OCI-LY7 (cell line): ENCODE measurements at regions not wholly inside any gene's neighbourhood (a gene's known extent, or its start where the extent isn't known, plus 50 kb on each side); places are given as distances from the start of the nearest gene placed in this dataset.

Experiments
- BruUV-seq: library from RNA; stranded (reverse); fragments of 400-500 nt; replicated peaks from 2 replicates; lab custom pipeline; 2021; lab: Mats Ljungman, UMichigan
- CTCF ChIA-PET: fragments of 300-600 bp; sonication (Branson Sonifier 250); formaldehyde crosslinking; loops from one replicate; lab custom pipeline; 2022; ENCODE audit warnings: antibody characterized with exemption; ENCODE audit not compliant: unreplicated experiment; lab: Charles Lee
- POLR2A ChIA-PET: fragments of 300-600 bp; sonication (Branson Sonifier 250); formaldehyde crosslinking; loops from one replicate; lab custom pipeline; 2022; ENCODE audit warnings: antibody characterized with exemption; lab: Charles Lee
- DNase-seq: peaks from one replicate; pipeline ENCODE4 v3.0.0-alpha.2; 2015; ENCODE audit warnings: low spot score
- H2AFZ ChIP-seq: fragments of 200-600 bp; sonication (generic), shearing (Covaris generic); 2 replicates; pipeline ENCODE4 v1.6.1; 2014; ENCODE audit warnings: mild to moderate bottlenecking, antibody characterized with exemption, low read length, moderate library complexity
- H3K27ac ChIP-seq: fragments of 200-600 bp; sonication (generic); 2 replicates; pipeline ENCODE4 v1.5.1; 2014; ENCODE audit warnings: mixed run types, low read depth, mild to moderate bottlenecking, moderate library complexity, low read length, inconsistent platforms; ENCODE audit not compliant: poor library complexity, severe bottlenecking
- H3K36me3 ChIP-seq: fragments of 200-600 bp; sonication (generic); 2 replicates; pipeline ENCODE4 v1.6.1; 2014; ENCODE audit warnings: mild to moderate bottlenecking, antibody characterized with exemption, low read length, moderate library complexity, mixed read lengths; ENCODE audit not compliant: insufficient read depth
- H3K4me1 ChIP-seq: fragments of 200-600 bp; sonication (generic); 2 replicates; pipeline ENCODE4 v1.5.1; 2014; ENCODE audit warnings: mild to moderate bottlenecking, low read length; ENCODE audit not compliant: insufficient read depth, poor library complexity, severe bottlenecking
- H3K4me2 ChIP-seq: fragments of 200-600 bp; sonication (generic); 2 replicates; pipeline ENCODE4 v1.6.1; 2014; ENCODE audit warnings: mild to moderate bottlenecking, low read length
- H3K4me3 ChIP-seq: fragments of 200-600 bp; sonication (generic); 2 replicates; pipeline ENCODE4 v1.5.1; 2014; ENCODE audit warnings: mild to moderate bottlenecking, low read depth, low read length; ENCODE audit not compliant: poor library complexity, severe bottlenecking
- H3K79me2 ChIP-seq: fragments of 200-600 bp; sonication (generic); 2 replicates; pipeline ENCODE4 v1.6.1; 2016; ENCODE audit warnings: low read depth, mild to moderate bottlenecking, low read length, moderate library complexity, mixed read lengths; ENCODE audit not compliant: insufficient read depth
- H3K9me2 ChIP-seq: fragments of 200-600 bp; sonication (generic); 2 replicates; pipeline ENCODE4 v1.6.1; 2016; ENCODE audit warnings: mild to moderate bottlenecking, low read length, mixed read lengths; ENCODE audit not compliant: insufficient read depth
- H3K9me3 ChIP-seq: fragments of 200-600 bp; sonication (generic); 2 replicates; pipeline ENCODE4 v1.6.1; 2014; ENCODE audit warnings: mild to moderate bottlenecking, mixed run types, low read length, mixed read lengths
- H4K20me1 ChIP-seq: fragments of 200-600 bp; sonication (generic); 2 replicates; pipeline ENCODE4 v1.6.1; 2014; ENCODE audit warnings: mild to moderate bottlenecking, antibody characterized with exemption, low read length, moderate library complexity, mixed read lengths; ENCODE audit not compliant: insufficient read depth
- CTCF ChIP-seq: fragments of 200-600 bp; sonication (generic); conservative IDR thresholded peaks from 2 replicates; pipeline ENCODE4 v1.5.1; 2014; ENCODE audit warnings: mild to moderate bottlenecking, antibody characterized with exemption, low read length, moderate library complexity, mixed read lengths
- EZH2phosphoT487 ChIP-seq: fragments of 200-600 bp; sonication (generic); IDR thresholded peaks from 2 replicates; pipeline ENCODE4 v1.6.1; 2018; ENCODE audit warnings: low read depth, borderline replicate concordance, mild to moderate bottlenecking, mixed run types, antibody characterized with exemption, low read length, moderate library complexity, mixed read lengths
- intact Hi-C: fragments of 100-400 bp; cut with micrococcal nuclease; formaldehyde crosslinking; loops from one replicate; pipeline ENCODE4 v1.10.0; 2022; ENCODE audit not compliant: unreplicated experiment

- Histone ChIP-seq H3K9me2 (no peaks in the 10 kb centered on the region), H3K9me3 (no peaks in the 10 kb centered on the region), H3K79me2 (no peaks in the 10 kb centered on the region), H3K36me3 (no peaks in the 10 kb centered on the region), H3K4me2 (no peak overlapping the region), H2AFZ (no peak overlapping the region), H3K4me1 (no peaks in the 10 kb centered on the region), H3K4me3 (no peak overlapping the region), H3K27ac (no peak overlapping the region), H4K20me1 (no peaks in the 10 kb centered on the region)
- ChIA-PET POLR2A (interaction anchor here (0.7 kb wide), 1 partner anchor 26 kb away, joined by 3 read pairs; no protein-coding TSS in a partner anchor), CTCF (no interaction called here)
- TF ChIP-seq CTCF (no peak), EZH2phosphoT487 (no peak)
- no TSS peak for BruUV-seq
- intact Hi-C loops = no loop called here
- DNase-seq = no peak
Observed at GRCh38 chr5:178808886-178809285, 50.9 kb upstream of the ZNF354B start.

- Histone ChIP-seq H4K20me1 (no peaks in the 10 kb centered on the region), H3K4me1 (no peaks in the 10 kb centered on the region), H3K4me3 (no peak overlapping the region), H3K27ac (no peak overlapping the region), H3K9me3 (no peaks in the 10 kb centered on the region), H3K36me3 (no peaks in the 10 kb centered on the region), H2AFZ (no peak overlapping the region), H3K79me2 (no peaks in the 10 kb centered on the region), H3K4me2 (no peak overlapping the region), H3K9me2 (no peaks in the 10 kb centered on the region)
- no peak for DNase-seq
- CTCF ChIA-PET = interaction anchor here (0.6 kb wide), 1 partner anchor 26 kb away, joined by 5 read pairs; no protein-coding TSS in a partner anchor
- no TSS peak for BruUV-seq
- POLR2A ChIA-PET = interaction anchor here (0.7 kb wide), 1 partner anchor 38 kb away, joined by 4 read pairs; no protein-coding TSS in a partner anchor
- intact Hi-C loops = no loop called here
- TF ChIP-seq EZH2phosphoT487 (no peak), CTCF (no peak)
Observed at GRCh38 chr5:178801021-178801420, 58.7 kb upstream of the ZNF354B start.

- POLR2A ChIA-PET = no interaction called here
- no peak overlapping the region for H3K4me2 ChIP-seq
- no peak for DNase-seq
- H3K4me1 ChIP-seq = no peaks in the 10 kb centered on the region
- intact Hi-C loops = no loop called here
- no peak overlapping the region for H2AFZ ChIP-seq
- H3K27ac ChIP-seq = no peak overlapping the region
- no peaks in the 10 kb centered on the region for H3K36me3 ChIP-seq
- no peaks in the 10 kb centered on the region for H4K20me1 ChIP-seq
- H3K79me2 ChIP-seq = no peaks in the 10 kb centered on the region
- no peak for TF ChIP-seq EZH2phosphoT487
- TF ChIP-seq CTCF = no peak
- no peak overlapping the region for H3K4me3 ChIP-seq
- no peaks in the 10 kb centered on the region for H3K9me3 ChIP-seq
- CTCF ChIA-PET = no interaction called here
- no peaks in the 10 kb centered on the region for H3K9me2 ChIP-seq
- no TSS peak for BruUV-seq
Observed at GRCh38 chr5:178797546-178798440, 62.0 kb upstream of the ZNF354B start.
